ENCODE measurements at regions not wholly inside any gene's neighbourhood (a gene's known extent, or its start where the extent isn't known, plus 50 kb on each side); places are given as distances from the start of the nearest gene placed in this dataset.

DNA sequence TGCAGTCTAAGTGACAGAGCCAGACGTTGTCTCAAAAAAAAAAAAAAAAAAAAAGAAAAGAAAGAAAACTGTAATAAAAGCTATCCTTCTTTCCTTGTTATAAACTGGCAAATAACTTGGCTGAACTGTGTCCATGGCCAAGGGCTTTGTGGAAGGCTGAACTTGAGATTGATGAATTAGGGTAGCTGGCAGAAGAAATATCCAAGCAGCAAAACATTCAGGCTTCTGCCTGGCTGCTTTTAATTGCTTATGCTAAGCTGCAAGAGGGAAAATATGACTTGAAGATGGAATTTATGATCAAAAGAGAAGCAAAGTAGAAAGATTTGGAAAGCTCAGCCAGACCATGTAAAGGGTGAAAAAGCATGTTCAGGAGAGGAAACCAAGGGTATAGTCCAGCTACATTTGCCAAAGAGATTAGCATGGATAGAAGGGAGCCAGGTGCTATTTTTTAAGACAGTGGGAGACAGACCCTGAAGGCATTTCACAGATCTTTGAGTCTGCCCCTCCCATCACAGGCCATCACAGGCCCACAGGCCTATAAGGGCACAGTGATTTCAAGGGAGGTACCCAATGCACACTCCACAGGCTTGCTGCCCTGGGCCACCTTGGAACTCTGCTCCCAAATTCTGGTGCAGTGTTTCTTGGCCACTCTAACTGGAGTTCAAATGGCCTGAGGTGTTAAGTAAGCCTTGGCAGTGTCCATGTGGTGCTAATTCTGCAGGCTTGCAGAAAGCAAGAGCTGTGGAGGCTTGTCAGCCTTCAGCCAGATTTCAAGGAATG is 226.0 kb downstream of the AEBP2 start (continued):
- no peak for TF ChIP-seq NR2F2 (IDR thresholded peaks at IDR 0.05)
- no peak for TF ChIP-seq HNF4G (IDR thresholded peaks at IDR 0.05)
- TF ChIP-seq FOXA1 (IDR thresholded peaks at IDR 0.05) = no peak

DNA sequence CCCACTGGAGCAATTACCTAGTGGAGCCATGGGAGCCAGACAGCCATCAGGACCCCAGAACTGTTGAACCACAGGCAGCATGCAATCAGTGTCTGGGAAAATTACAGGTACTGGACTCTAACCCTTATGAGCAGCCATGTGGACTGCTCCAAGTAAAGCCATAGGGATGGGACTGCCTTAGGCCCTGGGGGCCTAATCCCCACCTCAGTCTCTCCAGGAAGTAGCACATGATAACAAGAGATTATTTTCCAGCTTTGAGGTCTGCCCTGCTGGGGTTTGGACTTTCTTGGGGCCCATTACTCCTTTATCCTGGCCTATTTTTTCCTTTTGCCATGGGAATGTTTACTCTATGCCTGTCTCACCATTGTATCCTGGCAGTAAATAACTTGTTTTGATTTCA is 226.8 kb downstream of the AEBP2 start:
- Histone ChIP-seq H3K27ac (ENCODE audit: low read depth in 1 of 2, low read length in 2 of 2) (no peak overlapping the region), H3K9me3 (ENCODE audit: control insufficient read depth in 4 of 4, low read length in 3 of 4) (no peaks in the 10 kb centered on the region), H3K4me1 (ENCODE audit: control insufficient read depth in 4 of 4, insufficient read depth in 4 of 4, low read length in 3 of 4) (no peaks in the 10 kb centered on the region), H3K4me3 (ENCODE audit: low read depth in 1 of 3, low read length in 3 of 3) (no peak overlapping the region), H3K36me3 (ENCODE audit: control insufficient read depth in 4 of 4, insufficient read depth in 3 of 4, low read depth in 1 of 4, low read length in 3 of 4) (no peaks in the 10 kb centered on the region), H3K9ac (ENCODE audit: low read depth in 1 of 2, low read length in 2 of 2) (no peak overlapping the region), H3K27me3 (ENCODE audit: control insufficient read depth in 4 of 4, insufficient read depth in 4 of 4, low read length in 3 of 4) (no peaks in the 10 kb centered on the region)
- no peak for TF ChIP-seq NR2F2 (IDR thresholded peaks at IDR 0.05)
- no peak for DNase-seq (ENCODE audit: low spot score)

DNA sequence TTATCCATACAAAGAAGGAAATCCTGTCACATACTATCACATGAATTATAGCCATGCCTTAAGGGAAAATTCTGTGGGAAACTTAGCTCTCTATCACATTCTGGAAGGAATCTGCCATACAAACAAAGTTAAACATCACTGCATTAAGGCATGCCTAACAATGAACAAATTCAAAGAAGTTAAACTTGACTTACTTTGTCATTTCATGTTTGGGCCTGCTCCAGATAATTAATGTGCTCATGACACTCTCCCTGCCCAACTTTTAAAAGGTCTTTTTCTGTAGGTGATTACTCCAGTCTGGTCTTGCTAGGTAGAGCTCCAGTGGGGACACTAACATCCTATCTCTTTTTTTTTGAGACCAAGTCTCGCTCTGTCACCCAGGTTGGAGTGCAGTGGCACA is 230.5 kb downstream of the AEBP2 start:
- DNase-seq (ENCODE audit: low spot score) = no peak
- 100% methylated on average over 1 of the region's 1 CpG for WGBS
- Histone ChIP-seq H3K4me3 (ENCODE audit: low read depth in 1 of 3, low read length in 3 of 3) (no peak overlapping the region), H3K27ac (ENCODE audit: low read depth in 1 of 2, low read length in 2 of 2) (no peak overlapping the region), H3K9ac (ENCODE audit: low read depth in 1 of 2, low read length in 2 of 2) (no peak overlapping the region), H3K4me1 (ENCODE audit: control insufficient read depth in 4 of 4, insufficient read depth in 4 of 4, low read length in 3 of 4) (no peaks in the 10 kb centered on the region), H3K9me3 (ENCODE audit: control insufficient read depth in 4 of 4, low read length in 3 of 4) (no peaks in the 10 kb centered on the region), H3K36me3 (ENCODE audit: control insufficient read depth in 4 of 4, insufficient read depth in 3 of 4, low read depth in 1 of 4, low read length in 3 of 4) (no peaks in the 10 kb centered on the region), H3K27me3 (ENCODE audit: control insufficient read depth in 4 of 4, insufficient read depth in 4 of 4, low read length in 3 of 4) (no peaks in the 10 kb centered on the region)
- TF ChIP-seq HNF4G (IDR thresholded peaks at IDR 0.05) (no peak), EGR1 (IDR thresholded peaks at IDR 0.05; ENCODE audit: low read depth in 2 of 2) (no peak), JUND (IDR thresholded peaks at IDR 0.05) (no peak), GABPA (IDR thresholded peaks at IDR 0.05 in 1 of 2, conservative IDR thresholded peaks at IDR 0.05 in 1 of 2) (no peak), SP1 (IDR thresholded peaks at IDR 0.05) (no peak), RAD21 (IDR thresholded peaks at IDR 0.05) (no peak), HNF4A (conservative IDR thresholded peaks at IDR 0.05) (no peak), NR2F2 (IDR thresholded peaks at IDR 0.05) (no peak), RXRA (IDR thresholded peaks at IDR 0.05) (no peak), YY1 (IDR thresholded peaks at IDR 0.05) (no peak), TAF1 (conservative IDR thresholded peaks at IDR 0.05) (no peak), FOXA2 (IDR thresholded peaks at IDR 0.05) (no peak)
- TF ChIP-seq, protein P1, sequence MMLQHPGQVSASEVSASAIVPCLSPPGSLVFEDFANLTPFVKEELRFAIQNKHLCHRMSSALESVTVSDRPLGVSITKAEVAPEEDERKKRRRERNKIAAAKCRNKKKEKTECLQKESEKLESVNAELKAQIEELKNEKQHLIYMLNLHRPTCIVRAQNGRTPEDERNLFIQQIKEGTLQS (IDR thresholded peaks at IDR 0.05) = no peak
- TF ChIP-seq, protein P2, sequence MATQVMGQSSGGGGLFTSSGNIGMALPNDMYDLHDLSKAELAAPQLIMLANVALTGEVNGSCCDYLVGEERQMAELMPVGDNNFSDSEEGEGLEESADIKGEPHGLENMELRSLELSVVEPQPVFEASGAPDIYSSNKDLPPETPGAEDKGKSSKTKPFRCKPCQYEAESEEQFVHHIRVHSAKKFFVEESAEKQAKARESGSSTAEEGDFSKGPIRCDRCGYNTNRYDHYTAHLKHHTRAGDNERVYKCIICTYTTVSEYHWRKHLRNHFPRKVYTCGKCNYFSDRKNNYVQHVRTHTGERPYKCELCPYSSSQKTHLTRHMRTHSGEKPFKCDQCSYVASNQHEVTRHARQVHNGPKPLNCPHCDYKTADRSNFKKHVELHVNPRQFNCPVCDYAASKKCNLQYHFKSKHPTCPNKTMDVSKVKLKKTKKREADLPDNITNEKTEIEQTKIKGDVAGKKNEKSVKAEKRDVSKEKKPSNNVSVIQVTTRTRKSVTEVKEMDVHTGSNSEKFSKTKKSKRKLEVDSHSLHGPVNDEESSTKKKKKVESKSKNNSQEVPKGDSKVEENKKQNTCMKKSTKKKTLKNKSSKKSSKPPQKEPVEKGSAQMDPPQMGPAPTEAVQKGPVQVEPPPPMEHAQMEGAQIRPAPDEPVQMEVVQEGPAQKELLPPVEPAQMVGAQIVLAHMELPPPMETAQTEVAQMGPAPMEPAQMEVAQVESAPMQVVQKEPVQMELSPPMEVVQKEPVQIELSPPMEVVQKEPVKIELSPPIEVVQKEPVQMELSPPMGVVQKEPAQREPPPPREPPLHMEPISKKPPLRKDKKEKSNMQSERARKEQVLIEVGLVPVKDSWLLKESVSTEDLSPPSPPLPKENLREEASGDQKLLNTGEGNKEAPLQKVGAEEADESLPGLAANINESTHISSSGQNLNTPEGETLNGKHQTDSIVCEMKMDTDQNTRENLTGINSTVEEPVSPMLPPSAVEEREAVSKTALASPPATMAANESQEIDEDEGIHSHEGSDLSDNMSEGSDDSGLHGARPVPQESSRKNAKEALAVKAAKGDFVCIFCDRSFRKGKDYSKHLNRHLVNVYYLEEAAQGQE (IDR thresholded peaks at IDR 0.05) = no peak
- TF ChIP-seq, protein P3, sequence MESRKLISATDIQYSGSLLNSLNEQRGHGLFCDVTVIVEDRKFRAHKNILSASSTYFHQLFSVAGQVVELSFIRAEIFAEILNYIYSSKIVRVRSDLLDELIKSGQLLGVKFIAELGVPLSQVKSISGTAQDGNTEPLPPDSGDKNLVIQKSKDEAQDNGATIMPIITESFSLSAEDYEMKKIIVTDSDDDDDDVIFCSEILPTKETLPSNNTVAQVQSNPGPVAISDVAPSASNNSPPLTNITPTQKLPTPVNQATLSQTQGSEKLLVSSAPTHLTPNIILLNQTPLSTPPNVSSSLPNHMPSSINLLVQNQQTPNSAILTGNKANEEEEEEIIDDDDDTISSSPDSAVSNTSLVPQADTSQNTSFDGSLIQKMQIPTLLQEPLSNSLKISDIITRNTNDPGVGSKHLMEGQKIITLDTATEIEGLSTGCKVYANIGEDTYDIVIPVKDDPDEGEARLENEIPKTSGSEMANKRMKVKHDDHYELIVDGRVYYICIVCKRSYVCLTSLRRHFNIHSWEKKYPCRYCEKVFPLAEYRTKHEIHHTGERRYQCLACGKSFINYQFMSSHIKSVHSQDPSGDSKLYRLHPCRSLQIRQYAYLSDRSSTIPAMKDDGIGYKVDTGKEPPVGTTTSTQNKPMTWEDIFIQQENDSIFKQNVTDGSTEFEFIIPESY (IDR thresholded peaks at IDR 0.05) = no peak
- TF ChIP-seq, protein P4, sequence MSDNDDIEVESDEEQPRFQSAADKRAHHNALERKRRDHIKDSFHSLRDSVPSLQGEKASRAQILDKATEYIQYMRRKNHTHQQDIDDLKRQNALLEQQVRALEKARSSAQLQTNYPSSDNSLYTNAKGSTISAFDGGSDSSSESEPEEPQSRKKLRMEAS (IDR thresholded peaks at IDR 0.05) = no peak
- TF ChIP-seq, protein P5, sequence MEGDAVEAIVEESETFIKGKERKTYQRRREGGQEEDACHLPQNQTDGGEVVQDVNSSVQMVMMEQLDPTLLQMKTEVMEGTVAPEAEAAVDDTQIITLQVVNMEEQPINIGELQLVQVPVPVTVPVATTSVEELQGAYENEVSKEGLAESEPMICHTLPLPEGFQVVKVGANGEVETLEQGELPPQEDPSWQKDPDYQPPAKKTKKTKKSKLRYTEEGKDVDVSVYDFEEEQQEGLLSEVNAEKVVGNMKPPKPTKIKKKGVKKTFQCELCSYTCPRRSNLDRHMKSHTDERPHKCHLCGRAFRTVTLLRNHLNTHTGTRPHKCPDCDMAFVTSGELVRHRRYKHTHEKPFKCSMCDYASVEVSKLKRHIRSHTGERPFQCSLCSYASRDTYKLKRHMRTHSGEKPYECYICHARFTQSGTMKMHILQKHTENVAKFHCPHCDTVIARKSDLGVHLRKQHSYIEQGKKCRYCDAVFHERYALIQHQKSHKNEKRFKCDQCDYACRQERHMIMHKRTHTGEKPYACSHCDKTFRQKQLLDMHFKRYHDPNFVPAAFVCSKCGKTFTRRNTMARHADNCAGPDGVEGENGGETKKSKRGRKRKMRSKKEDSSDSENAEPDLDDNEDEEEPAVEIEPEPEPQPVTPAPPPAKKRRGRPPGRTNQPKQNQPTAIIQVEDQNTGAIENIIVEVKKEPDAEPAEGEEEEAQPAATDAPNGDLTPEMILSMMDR (IDR thresholded peaks at IDR 0.05; ENCODE audit: low read depth, low read length, missing input control) = no peak
